Endothelial cell of umbilical vein (primary cell): ENCODE measurements at regions not wholly inside any gene's neighbourhood (a gene's known extent, or its start where the extent isn't known, plus 50 kb on each side); places are given as distances from the start of the nearest gene placed in this dataset.

ENCODE experiments used
- BruUV-seq: library from RNA; stranded (reverse); fragments of 400-500 nt; replicated peaks from 2 replicates; lab custom pipeline; 2021; lab: Mats Ljungman, UMichigan
- CTCF ChIA-PET: fragments of 300-600, 350-600 bp; sonication (Branson Sonifier 250); formaldehyde crosslinking; loops from one replicate; lab custom pipeline; 2021; ENCODE audit warnings: antibody characterized with exemption, inconsistent platforms; lab: Charles Lee
- POLR2A ChIA-PET: fragments of 300-600, 350-600 bp; sonication (Branson Sonifier 250); formaldehyde crosslinking; loops from one replicate; lab custom pipeline; 2021; ENCODE audit warnings: antibody characterized with exemption, inconsistent platforms; lab: Charles Lee
- DNase-seq: peaks from one replicate; pipeline ENCODE4 v3.0.0-alpha.2; 2011; ENCODE audit warnings: low read depth, low spot score
- FAIRE-seq: peaks from 2 replicates; lab custom pipeline; 2011; peaks lifted over from hg19 to GRCh38; lab: Jason Lieb, UNC
- H2AFZ ChIP-seq: 2 replicates; pipeline ENCODE4 v1.6.0; 2012; ENCODE audit warnings: low read depth, low read length, control low read depth, inconsistent platforms
- H3K27ac ChIP-seq: 2 replicates; pipeline ENCODE4 v1.5.1; 2011; ENCODE audit warnings: low read depth, mild to moderate bottlenecking, control low read depth, low read length, moderate library complexity; ENCODE audit not compliant: insufficient read depth
- H3K27me3 ChIP-seq, 2 experiments: 2 replicates each; pipeline versions ENCODE4 v1.6.0 to v1.6.1; 2011; ENCODE audit warnings: low read length in 2 of 2, mixed read lengths in 1 of 2; ENCODE audit not compliant: control insufficient read depth in 2 of 2, insufficient read depth in 2 of 2
- H3K36me3 ChIP-seq, 2 experiments: 2 replicates in 1 of 2; 3 replicates in 1 of 2; pipeline ENCODE4 v1.5.1; 2011; ENCODE audit warnings: low read length in 2 of 2, mild to moderate bottlenecking in 1 of 2, moderate library complexity in 1 of 2; ENCODE audit not compliant: control insufficient read depth in 2 of 2, insufficient read depth in 2 of 2; ENCODE audit errors: extremely low read depth in 1 of 2
- H3K4me1 ChIP-seq: 3 replicates; pipeline ENCODE4 v1.5.1; 2011; ENCODE audit warnings: mild to moderate bottlenecking, low read length; ENCODE audit not compliant: control insufficient read depth, insufficient read depth; ENCODE audit errors: extremely low read depth
- H3K4me2 ChIP-seq: 2 replicates; pipeline ENCODE4 v1.6.1; 2011; ENCODE audit warnings: low read length, control low read depth, mixed read lengths; ENCODE audit not compliant: insufficient read depth
- H3K4me3 ChIP-seq, 3 experiments: fragments of 200-600 bp in 1 of 3; sonication (generic), shearing (Covaris generic) in 1 of 3; replicated peaks in 1 of 3; 2 replicates each; pipeline ENCODE4 v1.5.1; 2011 to 2016; ENCODE audit warnings: control low read depth in 3 of 3, low read length in 3 of 3, mild to moderate bottlenecking in 2 of 3, inconsistent platforms in 1 of 3, low read depth in 1 of 3, moderate library complexity in 1 of 3; ENCODE audit not compliant: insufficient read depth in 1 of 3
- H3K79me2 ChIP-seq: 2 replicates; pipeline ENCODE4 v1.6.0; 2012; ENCODE audit warnings: low read length, inconsistent platforms; ENCODE audit not compliant: control insufficient read depth, insufficient read depth
- H3K9ac ChIP-seq: replicated peaks from 2 replicates; pipeline ENCODE3; 2011; ENCODE audit warnings: low read length, control low read depth; ENCODE audit not compliant: insufficient read depth; ENCODE audit errors: extremely low read depth
- H3K9me1 ChIP-seq: replicated peaks from 3 replicates; pipeline ENCODE4 v1.6.0; 2011; ENCODE audit warnings: mild to moderate bottlenecking, low read length; ENCODE audit not compliant: control insufficient read depth, insufficient read depth; ENCODE audit errors: extremely low read depth
- H3K9me3 ChIP-seq: replicated peaks from 2 replicates; pipeline ENCODE4 v1.5.1; 2012; ENCODE audit warnings: low read length, inconsistent platforms; ENCODE audit not compliant: control insufficient read depth, insufficient read depth
- H4K20me1 ChIP-seq: replicated peaks from 2 replicates; pipeline ENCODE3; 2011; ENCODE audit warnings: mild to moderate bottlenecking, low read length; ENCODE audit not compliant: control insufficient read depth, insufficient read depth; ENCODE audit errors: extremely low read depth
- CTCF ChIP-seq, 2 donors: IDR thresholded peaks; 1 replicate in 1 of 2; 2 replicates in 1 of 2; pipeline ENCODE4 v1.5.1; 2011; ENCODE audit warnings: low read length in 2 of 2, mild to moderate bottlenecking in 2 of 2, moderate library complexity in 2 of 2, control low read depth in 1 of 2, inconsistent platforms in 1 of 2, low read depth in 1 of 2; ENCODE audit not compliant: insufficient read depth in 1 of 2; ENCODE audit errors: extremely low read depth in 1 of 2
- EZH2 ChIP-seq: IDR thresholded peaks from 2 replicates; pipeline ENCODE4 v1.6.1; 2012; ENCODE audit warnings: borderline replicate concordance, low read depth, mild to moderate bottlenecking, moderate library complexity, low read length, inconsistent platforms; ENCODE audit not compliant: severe bottlenecking
- FOS ChIP-seq: IDR thresholded peaks from 2 replicates; pipeline ENCODE4 v1.6.1; 2011; ENCODE audit warnings: mild to moderate bottlenecking, low read length, moderate library complexity, borderline replicate concordance; ENCODE audit not compliant: insufficient read depth
- GATA2 ChIP-seq: IDR thresholded peaks from 2 replicates; pipeline ENCODE4 v1.7.0; 2011; ENCODE audit warnings: low read depth, mild to moderate bottlenecking, moderate library complexity, mixed read lengths, low read length; ENCODE audit not compliant: insufficient read length, insufficient read depth
- JUN ChIP-seq: IDR thresholded peaks from 2 replicates; pipeline ENCODE4 v1.6.1; 2011; ENCODE audit warnings: borderline replicate concordance, low read depth; ENCODE audit not compliant: insufficient read length, insufficient read depth
- MAX ChIP-seq: IDR thresholded peaks from 2 replicates; pipeline ENCODE4 v1.6.1; 2011; ENCODE audit not compliant: insufficient read depth, insufficient read length
- MYC ChIP-seq: IDR thresholded peaks from one replicate; pipeline ENCODE4 v1.6.1; 2011; ENCODE audit warnings: mild to moderate bottlenecking, low read depth, low read length
- POLR2A ChIP-seq: IDR thresholded peaks from 2 replicates; pipeline ENCODE4 v1.6.1; 2012; ENCODE audit warnings: low read depth, mild to moderate bottlenecking, control low read depth, low read length
- POLR2AphosphoS5 ChIP-seq: IDR thresholded peaks from 2 replicates; pipeline ENCODE4 v1.6.1; 2012; ENCODE audit warnings: low read depth, mild to moderate bottlenecking, control low read depth, low read length, moderate library complexity; ENCODE audit not compliant: insufficient read depth
- dilution Hi-C: fragments of 300-500 bp; cut with MboI; formaldehyde crosslinking; loops from one replicate; pipeline ENCODE4 v1.15.0; 2019; ENCODE audit warnings: low sequenced_read_pairs; ENCODE audit not compliant: extremely low pct_ligation_motif_present
- intact Hi-C: fragments of 100-400 bp; cut with micrococcal nuclease; formaldehyde crosslinking; loops from one replicate; pipeline ENCODE4 v1.10.0; 2022

DNA sequence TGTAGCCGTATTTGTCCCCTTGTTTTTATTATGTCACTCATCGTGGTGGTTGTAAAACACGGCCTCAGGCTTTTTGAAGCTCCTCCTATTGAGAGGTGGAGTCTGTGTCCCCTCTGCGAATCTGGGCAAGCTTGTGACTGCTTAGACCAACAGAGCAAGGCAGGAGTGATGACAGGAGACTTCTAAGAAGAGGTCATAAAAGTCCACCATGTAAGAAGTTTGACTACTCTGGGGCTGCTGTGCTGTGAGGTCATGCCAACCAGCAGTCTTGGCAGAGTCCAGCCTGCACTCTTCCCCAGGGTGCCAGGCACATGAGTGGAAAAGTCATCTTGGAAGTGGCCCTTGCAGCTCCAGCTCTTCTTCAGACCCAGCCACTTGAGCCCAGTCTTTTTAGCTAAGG, 83.8 kb upstream of the SPTBN1 start:
- Histone ChIP-seq H3K4me2 (no peak overlapping the region), H3K79me2 (no peaks in the 10 kb centered on the region), H2AFZ (no peak overlapping the region), H3K36me3 (no peaks in the 10 kb centered on the region), H3K27me3 (peaks cover 0 to 7% of the 10 kb centered on the region in 2 experiments), H3K9ac (no peak overlapping the region), H3K4me3 (no peak overlapping the region), H3K9me1 (no peaks in the 10 kb centered on the region), H3K4me1 (no peaks in the 10 kb centered on the region), H3K27ac (no peak overlapping the region), H4K20me1 (no peaks in the 10 kb centered on the region), H3K9me3 (no peaks in the 10 kb centered on the region)
- DNase-seq (no peak), FAIRE-seq (no peak)
- intact Hi-C loops: no loop called here
- CTCF ChIA-PET: no interaction called here
- TF ChIP-seq GATA2 (no peak), JUN (no peak), MAX (no peak), CTCF (IDR thresholded peaks at IDR 0.05; ENCODE audit: extremely low read depth in 1 of 2, insufficient read depth in 1 of 2, low read depth in 1 of 2, low read length in 2 of 2) (no peak), POLR2AphosphoS5 (no peak), FOS (no peak), POLR2A (no peak), EZH2 (no peak), MYC (no peak)
- POLR2A ChIA-PET: no interaction called here
- dilution Hi-C loops: no loop called here
- BruUV-seq: no TSS peak
